Gastrocnemius medialis (tissue), 4 donors: ENCODE measurements at regions not wholly inside any gene's neighbourhood (a gene's known extent, or its start where the extent isn't known, plus 50 kb on each side); places are given as distances from the start of the nearest gene placed in this dataset.
"Not testable (repeated sequence)": the region's sequence is repeated elsewhere in the genome, so short reads cannot be mapped to it uniquely, and the experiment has no call there.

Experiments
- ATAC-seq, 2 donors: fragments of 150-250 bp; one replicate each; pipeline ENCODE4 v1.9.1; 2016
- DNase-seq, 2 donors: peaks; one replicate each; pipeline ENCODE4 v3.0.0-alpha.2; 2019
- H3K27ac ChIP-seq, 4 donors: fragments of 200-600 bp; sonication (generic); 1 replicate in 1 of 4; 2 replicates in 3 of 4; pipeline ENCODE4 v1.5.1; 2016 to 2018; ENCODE audit warnings: mild to moderate bottlenecking in 2 of 4, moderate library complexity in 1 of 4
- H3K27me3 ChIP-seq, 3 donors: fragments of 200-600 bp; sonication (generic) in 2 of 3; 1 replicate in 1 of 3; 2 replicates in 2 of 3; pipeline versions ENCODE4 v1.5.1 to v1.6.0; 2016 to 2019; ENCODE audit warnings: mild to moderate bottlenecking in 1 of 3, moderate library complexity in 1 of 3
- H3K36me3 ChIP-seq, 2 donors: fragments of 200-600 bp; sonication (generic) in 1 of 2; one replicate each; pipeline ENCODE4 v1.5.1; 2017 to 2018
- H3K4me1 ChIP-seq, 2 donors: fragments of 200-600 bp; sonication (generic) in 1 of 2; one replicate each; pipeline ENCODE4 v1.5.1; 2016 to 2017; ENCODE audit warnings: mild to moderate bottlenecking in 2 of 2
- H3K4me3 ChIP-seq, 4 donors: fragments of 200-600 bp; sonication (generic) in 3 of 4; 1 replicate in 1 of 4; 2 replicates in 3 of 4; pipeline ENCODE4 v1.5.1; 2016 to 2019; ENCODE audit warnings: mild to moderate bottlenecking in 2 of 4
- H3K9me3 ChIP-seq, 3 donors: fragments of 200-600 bp; sonication (generic) in 2 of 3; 1 replicate in 1 of 3; 2 replicates in 2 of 3; pipeline ENCODE4 v1.5.1; 2016 to 2019
- CTCF ChIP-seq, 5 experiments: fragments of 450-650 bp in 3 of 5; fragments of 200-600 bp in 2 of 5; sonication (generic) in 2 of 5; IDR thresholded peaks in 4 of 5; conservative IDR thresholded peaks in 1 of 5; 1 replicate in 4 of 5; 2 replicates in 1 of 5; pipeline ENCODE4 v1.5.1; 2016 to 2019; ENCODE audit warnings: antibody characterized with exemption in 5 of 5, mild to moderate bottlenecking in 3 of 5, moderate library complexity in 3 of 5
- POLR2A ChIP-seq, 2 donors: fragments of 450-650 bp; IDR thresholded peaks; one replicate each; pipeline ENCODE4 v1.6.1; 2017; ENCODE audit warnings: antibody characterized with exemption in 2 of 2, mild to moderate bottlenecking in 2 of 2, moderate library complexity in 2 of 2
- in situ Hi-C, 4 donors: fragments of 200-750 bp; cut with MboI; loops; one replicate each; pipeline versions ENCODE4 v1.15.0 to v1.8.0; 2017; ENCODE audit warnings: low sequenced_read_pairs in 4 of 4
- intact Hi-C: fragments of 100-400 bp; cut with DNase I; formaldehyde crosslinking; loops from one replicate; pipeline ENCODE4 v1.15.1; 2023; ENCODE audit warnings: low total_unique reads

DNA sequence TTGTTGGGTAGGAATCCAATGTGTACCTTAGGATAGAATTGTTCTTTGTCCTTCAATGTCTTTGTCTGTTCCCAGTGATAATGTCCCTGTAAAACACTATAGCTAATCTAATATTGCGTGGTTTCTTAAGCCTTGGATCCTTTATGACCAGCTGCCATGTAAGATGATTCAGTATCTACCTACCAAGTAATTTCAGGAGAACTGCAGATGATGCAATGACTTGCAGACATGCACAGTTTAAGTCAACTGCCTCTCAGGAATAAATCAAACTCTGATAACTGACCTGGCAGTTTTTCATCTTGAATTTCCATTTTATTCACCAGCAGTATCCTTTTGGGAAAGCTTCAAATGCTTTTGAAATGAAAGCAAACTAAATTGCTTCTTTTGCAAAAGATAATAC lies 157.8 kb downstream of the TPBG start:
- DNase-seq: no peak

DNA sequence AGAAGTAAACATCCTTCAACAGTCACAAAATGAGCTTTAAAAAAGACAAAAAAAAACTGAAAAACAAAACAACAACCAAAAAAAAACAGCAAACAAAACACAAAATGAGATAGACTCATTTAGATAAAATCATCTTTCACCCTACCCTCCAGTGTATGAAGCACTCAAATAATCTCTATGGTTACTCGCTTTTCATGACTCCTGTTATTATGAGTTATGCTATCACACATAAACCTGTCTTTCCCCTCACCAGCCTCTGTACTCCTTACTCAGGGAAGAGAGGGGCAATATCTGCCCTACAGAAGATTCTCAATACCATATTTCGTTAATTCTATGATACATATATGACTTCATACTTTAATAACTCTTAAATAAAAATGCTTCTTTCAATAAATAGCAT lies 158.2 kb downstream of the TPBG start:
- ATAC-seq (no peak), DNase-seq (no peak)
- no peak for TF ChIP-seq POLR2A (IDR thresholded peaks at IDR 0.05)
- in situ Hi-C loops (no loop called here), intact Hi-C loops (no loop called here)
- no peak overlapping the region for H3K4me3 ChIP-seq
- H3K4me1 ChIP-seq: no peaks in the 10 kb centered on the region
- H3K27me3 ChIP-seq: no peaks in the 10 kb centered on the region
- H3K9me3 ChIP-seq: no peaks in the 10 kb centered on the region
- no peak overlapping the region for H3K27ac ChIP-seq
- no peaks in the 10 kb centered on the region for H3K36me3 ChIP-seq

More for the DNA sequence above, 157.8 kb downstream of the TPBG start:
- Histone ChIP-seq H3K4me1 (no peaks in the 10 kb centered on the region), H3K4me3 (no peak overlapping the region), H3K27me3 (no peaks in the 10 kb centered on the region), H3K27ac (no peak overlapping the region), H3K9me3 (no peaks in the 10 kb centered on the region), H3K36me3 (no peaks in the 10 kb centered on the region)
- intact Hi-C loops (no loop called here), in situ Hi-C loops (no loop called here)
- ATAC-seq: no peak
- TF ChIP-seq POLR2A (IDR thresholded peaks at IDR 0.05) (no peak), CTCF (IDR thresholded peaks at IDR 0.05 in 4 of 5, conservative IDR thresholded peaks at IDR 0.05 in 1 of 5) (no peak)

DNA sequence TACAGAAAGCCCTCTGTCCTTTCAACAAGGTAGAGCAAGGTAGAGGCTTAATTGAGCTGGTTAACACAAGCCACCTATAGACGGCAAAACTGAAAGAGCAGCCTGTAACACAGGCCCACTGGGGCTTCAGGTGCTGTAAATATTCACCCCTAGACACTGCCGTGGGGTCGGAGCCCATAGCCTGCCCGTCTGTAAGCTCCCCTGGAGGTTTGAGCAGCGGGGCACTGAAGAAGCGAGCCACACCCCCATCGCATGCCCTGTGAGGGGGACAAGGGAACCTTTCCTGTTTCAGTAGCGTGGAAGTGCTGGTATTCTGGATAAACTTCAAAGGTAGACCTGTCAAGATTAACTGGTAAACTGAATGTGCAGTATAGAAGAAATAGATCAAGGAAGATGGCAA lies 160.4 kb downstream of the TPBG start:
- Histone ChIP-seq H3K27me3 (no peaks in the 10 kb centered on the region), H3K4me1 (no peaks in the 10 kb centered on the region), H3K9me3 (no peaks in the 10 kb centered on the region), H3K27ac (no peak overlapping the region), H3K4me3 (no peak overlapping the region), H3K36me3 (no peaks in the 10 kb centered on the region)
- ATAC-seq: no peak
- in situ Hi-C loops: no loop called here
- intact Hi-C loops: no loop called here
- no peak for DNase-seq
- no peak for TF ChIP-seq CTCF (IDR thresholded peaks at IDR 0.05 in 4 of 5, conservative IDR thresholded peaks at IDR 0.05 in 1 of 5)
- no peak for TF ChIP-seq POLR2A (IDR thresholded peaks at IDR 0.05)

DNA sequence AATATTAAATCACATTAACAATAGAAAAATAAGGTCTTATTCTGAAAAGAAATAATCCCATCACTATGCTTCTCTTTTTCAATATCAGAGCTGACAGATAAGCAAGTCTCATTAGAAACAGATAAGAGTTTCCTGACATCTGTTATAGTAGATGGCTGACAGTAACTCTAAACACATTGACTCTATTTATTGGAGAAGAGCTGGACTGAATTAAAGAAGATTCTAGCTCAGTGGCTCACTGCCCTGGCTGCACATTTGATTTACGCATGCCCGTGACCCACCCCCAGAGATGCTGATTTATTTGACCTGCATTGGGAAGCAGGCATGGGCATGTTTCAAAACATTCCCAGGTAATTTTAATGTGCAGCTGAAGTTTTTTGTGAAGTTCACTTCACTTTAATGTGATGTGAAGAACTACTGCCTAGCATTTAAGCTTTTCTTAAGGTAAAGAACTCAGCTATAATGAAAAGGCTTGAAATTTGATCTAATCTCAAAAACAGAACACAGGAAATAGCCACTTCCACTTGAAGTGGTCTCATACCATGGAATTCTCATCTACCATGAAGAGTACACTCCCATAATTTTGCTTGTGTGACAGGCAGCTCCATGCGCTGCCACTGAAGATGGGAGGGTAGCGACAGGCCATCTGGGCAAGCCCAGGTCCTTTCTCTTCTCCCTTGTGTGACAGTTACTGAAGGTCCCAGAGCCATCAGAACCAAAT lies 162.3 kb downstream of the TPBG start:
- H3K9me3 ChIP-seq: peaks cover 0 to 3% (median 0%) of the 10 kb centered on the region in 3 donors
- no peak overlapping the region for H3K27ac ChIP-seq
- intact Hi-C loops (no loop called here), in situ Hi-C loops (no loop called here)
- H3K27me3 ChIP-seq: no peaks in the 10 kb centered on the region
- TF ChIP-seq CTCF (IDR thresholded peaks at IDR 0.05 in 4 of 5, conservative IDR thresholded peaks at IDR 0.05 in 1 of 5) (no peak), POLR2A (IDR thresholded peaks at IDR 0.05) (no peak)
- DNase-seq: no peak
- H3K36me3 ChIP-seq: no peaks in the 10 kb centered on the region
- H3K4me3 ChIP-seq: no peak overlapping the region
- no peaks in the 10 kb centered on the region for H3K4me1 ChIP-seq
- no peak for ATAC-seq

GRCh38 chr6:82529960-82530460 lies 166.4 kb downstream of the TPBG start:
- H3K4me3 ChIP-seq, H3K36me3 ChIP-seq, H3K4me1 ChIP-seq, H3K27ac ChIP-seq, DNase-seq, ATAC-seq, intact Hi-C loops, in situ Hi-C loops, H3K9me3 ChIP-seq, H3K27me3 ChIP-seq: not testable (repeated sequence)

DNA sequence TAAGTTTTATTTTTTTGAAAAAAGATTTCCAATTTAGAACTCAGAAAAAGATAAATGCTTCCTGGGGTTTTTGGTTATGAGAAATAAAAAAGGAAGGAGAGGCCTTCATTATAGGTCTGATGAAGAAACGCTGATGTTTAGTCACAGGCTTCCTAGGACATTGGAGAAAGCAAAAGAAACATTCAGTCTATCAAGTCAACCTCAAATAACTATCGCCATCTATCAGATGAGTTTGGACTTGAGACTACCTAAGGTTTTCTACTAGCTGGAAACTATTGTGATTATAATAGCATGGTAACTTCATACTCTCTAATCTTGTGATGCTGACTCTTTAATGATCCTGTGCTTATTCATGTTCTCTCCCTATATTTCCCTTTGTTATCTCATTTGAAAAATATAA lies 171.3 kb downstream of the TPBG start:
- intact Hi-C loops: no loop called here
- DNase-seq (no peak), ATAC-seq (no peak)
- H3K27ac ChIP-seq: no peak overlapping the region
- no peaks in the 10 kb centered on the region for H3K4me1 ChIP-seq
- no peak overlapping the region for H3K4me3 ChIP-seq
- no peaks in the 10 kb centered on the region for H3K27me3 ChIP-seq
- in situ Hi-C loops: no loop called here
- peaks cover 0 to 3% (median 0%) of the 10 kb centered on the region in 3 donors for H3K9me3 ChIP-seq
- no peak for TF ChIP-seq POLR2A (IDR thresholded peaks at IDR 0.05)
- no peak for TF ChIP-seq CTCF (IDR thresholded peaks at IDR 0.05 in 4 of 5, conservative IDR thresholded peaks at IDR 0.05 in 1 of 5)
- no peaks in the 10 kb centered on the region for H3K36me3 ChIP-seq

DNA sequence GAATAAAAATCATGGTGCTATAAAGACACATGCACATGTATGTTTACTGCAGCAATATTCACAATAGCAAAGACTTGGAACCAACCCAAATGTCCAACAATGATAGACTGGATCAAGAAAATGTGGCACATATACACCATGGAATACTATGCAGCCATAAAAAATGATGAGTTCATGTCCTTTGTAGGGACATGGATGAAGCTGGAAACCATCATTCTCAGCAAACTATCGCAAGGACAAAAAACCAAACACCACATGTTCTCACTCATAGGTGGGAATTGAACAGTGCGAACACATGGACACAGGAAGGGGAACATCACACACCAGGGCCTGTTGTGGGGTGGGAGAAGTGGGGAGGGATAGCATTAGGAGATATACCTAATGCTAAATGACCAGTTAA lies 185.9 kb downstream of the TPBG start:
- H3K27me3 ChIP-seq, H3K36me3 ChIP-seq, H3K4me3 ChIP-seq, intact Hi-C loops, H3K9me3 ChIP-seq, DNase-seq, H3K4me1 ChIP-seq, ATAC-seq, H3K27ac ChIP-seq, in situ Hi-C loops: not testable (repeated sequence)

GRCh38 chr6:82551311-82551710 lies 187.7 kb downstream of the TPBG start:
- H3K27ac ChIP-seq, H3K4me1 ChIP-seq, H3K4me3 ChIP-seq, H3K9me3 ChIP-seq, in situ Hi-C loops, DNase-seq, H3K27me3 ChIP-seq, H3K36me3 ChIP-seq, intact Hi-C loops, ATAC-seq: not testable (repeated sequence)
